Neuronal stem cell (in vitro differentiated cells): ENCODE measurements at regions not wholly inside any gene's neighbourhood (a gene's known extent, or its start where the extent isn't known, plus 50 kb on each side); places are given as distances from the start of the nearest gene placed in this dataset.
A peak's percentile ranks its signal among the peaks of the same experiment; 100 is the strongest.

Source experiments
- DNase-seq: peaks from one replicate; pipeline ENCODE4 v3.0.0-alpha.2; 2013; ENCODE audit warnings: low spot score
- H2AFZ ChIP-seq: one replicate; pipeline ENCODE4 v1.6.1; 2013; ENCODE audit warnings: mild to moderate bottlenecking, low read length, inconsistent platforms
- H2AK5ac ChIP-seq: 2 replicates; pipeline ENCODE4 v1.6.1; 2013; ENCODE audit warnings: low read depth, mild to moderate bottlenecking, inconsistent platforms, low read length, moderate library complexity, mixed read lengths
- H2BK120ac ChIP-seq: 2 replicates; pipeline ENCODE4 v1.6.1; 2013; ENCODE audit warnings: low read depth, mild to moderate bottlenecking, inconsistent platforms, low read length, moderate library complexity, mixed read lengths
- H2BK12ac ChIP-seq: one replicate; pipeline ENCODE4 v1.6.1; 2013; ENCODE audit warnings: low read length, inconsistent platforms
- H2BK15ac ChIP-seq: 2 replicates; pipeline ENCODE4 v1.6.1; 2013; ENCODE audit warnings: mild to moderate bottlenecking, low read length, inconsistent platforms, mixed read lengths
- H2BK5ac ChIP-seq: one replicate; pipeline ENCODE4 v1.6.1; 2013; ENCODE audit warnings: inconsistent platforms, mild to moderate bottlenecking, low read length, moderate library complexity
- H3K14ac ChIP-seq: one replicate; pipeline ENCODE4 v1.6.1; 2013; ENCODE audit warnings: low read length, inconsistent platforms
- H3K18ac ChIP-seq: 2 replicates; pipeline ENCODE4 v1.6.1; 2013; ENCODE audit warnings: low read length, inconsistent platforms
- H3K23ac ChIP-seq: 2 replicates; pipeline ENCODE4 v1.6.1; 2013; ENCODE audit warnings: low read depth, mild to moderate bottlenecking, mixed read lengths, low read length, inconsistent platforms; ENCODE audit not compliant: poor library complexity
- H3K27ac ChIP-seq: replicated peaks from 3 replicates; pipeline ENCODE4 v1.5.1; 2013; ENCODE audit warnings: low read length, inconsistent platforms
- H3K27me3 ChIP-seq, 3 experiments: 2 replicates each; pipeline ENCODE4 v1.6.1; 2013; ENCODE audit warnings: low read length in 3 of 3, mild to moderate bottlenecking in 2 of 3, inconsistent platforms in 1 of 3, low read depth in 1 of 3, mixed read lengths in 1 of 3, moderate library complexity in 1 of 3; ENCODE audit not compliant: control insufficient read depth in 3 of 3, insufficient read depth in 3 of 3
- H3K36me3 ChIP-seq, 2 donors: replicated peaks in 1 of 2; 2 replicates each; pipeline ENCODE4 v1.6.1; 2013; ENCODE audit warnings: low read length in 2 of 2; ENCODE audit not compliant: control insufficient read depth in 2 of 2, insufficient read depth in 2 of 2
- H3K4ac ChIP-seq: 2 replicates; pipeline ENCODE4 v1.6.1; 2013; ENCODE audit warnings: inconsistent platforms, mild to moderate bottlenecking, low read length, moderate library complexity
- H3K4me1 ChIP-seq, 2 donors: 1 replicate in 1 of 2; 2 replicates in 1 of 2; pipeline ENCODE4 v1.6.1; 2013; ENCODE audit warnings: low read length in 2 of 2, low read depth in 1 of 2; ENCODE audit not compliant: control insufficient read depth in 2 of 2, insufficient read depth in 1 of 2
- H3K4me2 ChIP-seq: one replicate; pipeline ENCODE4 v1.6.1; 2013; ENCODE audit warnings: mild to moderate bottlenecking, low read length, inconsistent platforms; ENCODE audit not compliant: insufficient read depth, poor library complexity, severe bottlenecking
- H3K4me3 ChIP-seq, 2 donors: 2 replicates each; pipeline ENCODE4 v1.5.1; 2013; ENCODE audit warnings: low read length in 2 of 2, mild to moderate bottlenecking in 2 of 2, inconsistent platforms in 1 of 2, moderate library complexity in 1 of 2
- H3K79me1 ChIP-seq: one replicate; pipeline ENCODE4 v1.6.1; 2013; ENCODE audit warnings: low read depth, mild to moderate bottlenecking, inconsistent platforms, low read length, moderate library complexity
- H3K9ac ChIP-seq: one replicate; pipeline ENCODE4 v1.6.1; 2013; ENCODE audit warnings: mild to moderate bottlenecking, low read depth, low read length, inconsistent platforms; ENCODE audit not compliant: poor library complexity
- H3K9me3 ChIP-seq, 2 donors: replicated peaks in 1 of 2; 2 replicates each; pipeline versions ENCODE3 to v1.6.1; 2013; ENCODE audit warnings: low read length in 2 of 2, mild to moderate bottlenecking in 2 of 2, inconsistent platforms in 1 of 2, low read depth in 1 of 2, mixed read lengths in 1 of 2, moderate library complexity in 1 of 2; ENCODE audit not compliant: control insufficient read depth in 2 of 2, insufficient read depth in 1 of 2
- H4K8ac ChIP-seq: one replicate; pipeline ENCODE4 v1.6.1; 2013; ENCODE audit warnings: low read depth, mild to moderate bottlenecking, inconsistent platforms, low read length, moderate library complexity
- H4K91ac ChIP-seq: one replicate; pipeline ENCODE4 v1.6.1; 2013; ENCODE audit warnings: low read length, low read depth, mild to moderate bottlenecking, inconsistent platforms; ENCODE audit not compliant: poor library complexity
- WGBS, 2 donors: extraction: QIAGEN DNeasy Blood & Tissue Kit; methylation state at CpG; one replicate each; pipeline ENCODE4 v1.1.7; 2013; ENCODE audit warnings: missing lambda C conversion rate in 2 of 2, mixed read lengths in 1 of 2; ENCODE audit not compliant: insufficient read length in 2 of 2, insufficient replicate concordance in 1 of 2; ENCODE audit errors: extremely low coverage in 2 of 2; 5-methylcytosine and 5-hydroxymethylcytosine counted together

GRCh38 chr1:218112862-218113261 lies 172.2 kb upstream of the RRP15 start:
- H3K9ac ChIP-seq = no peak overlapping the region
- no peak overlapping the region for H4K91ac ChIP-seq
- no peaks in the 10 kb centered on the region for H3K4me1 ChIP-seq
- H2BK15ac ChIP-seq = no peak overlapping the region
- no peak overlapping the region for H2BK5ac ChIP-seq
- no peak overlapping the region for H3K4me2 ChIP-seq
- H2BK120ac ChIP-seq = no peak overlapping the region
- no CpG with 5 or more reads among the region's 1 CpG for WGBS, 2 donors
- no peaks in the 10 kb centered on the region for H3K27me3 ChIP-seq
- H2BK12ac ChIP-seq = no peak overlapping the region
- H3K79me1 ChIP-seq = no peaks in the 10 kb centered on the region
- H3K36me3 ChIP-seq = no peaks in the 10 kb centered on the region
- no peaks in the 10 kb centered on the region for H3K9me3 ChIP-seq
- H3K27ac ChIP-seq = no peak overlapping the region
- DNase-seq = no peak
- no peak overlapping the region for H3K4me3 ChIP-seq
- no peak overlapping the region for H3K14ac ChIP-seq
- no peak overlapping the region for H4K8ac ChIP-seq
- H3K18ac ChIP-seq = no peak overlapping the region
- no peak overlapping the region for H2AFZ ChIP-seq
- H3K4ac ChIP-seq = no peak overlapping the region
- H2AK5ac ChIP-seq = no peak overlapping the region
- H3K23ac ChIP-seq = no peak overlapping the region

- WGBS, 2 donors = no CpG with 5 or more reads among the region's 4 CpGs
- H3K27ac ChIP-seq = no peak overlapping the region
- no peak for DNase-seq
These were observed 161.1 kb upstream of the RRP15 start for GRCh38 chr1:218123968-218124367.

GRCh38 chr1:218135371-218135770 lies 149.7 kb upstream of the RRP15 start:
- Histone ChIP-seq H3K4me3 (no peak overlapping the region), H3K27me3 (no peaks in the 10 kb centered on the region), H4K8ac (no peak overlapping the region), H3K14ac (no peak overlapping the region), H2BK15ac (no peak overlapping the region), H3K4ac (no peak overlapping the region), H3K4me2 (no peak overlapping the region), H2BK12ac (no peak overlapping the region), H2BK120ac (no peak overlapping the region), H3K18ac (no peak overlapping the region), H3K9me3 (no peaks in the 10 kb centered on the region), H2AK5ac (no peak overlapping the region), H3K27ac (no peak overlapping the region), H3K79me1 (no peaks in the 10 kb centered on the region), H3K36me3 (peaks cover 0 to 2% of the 10 kb centered on the region in 2 donors), H2AFZ (no peak overlapping the region), H3K23ac (no peak overlapping the region), H3K9ac (no peak overlapping the region), H4K91ac (no peak overlapping the region), H3K4me1 (peaks cover 0 to 4% of the 10 kb centered on the region in 2 donors), H2BK5ac (no peak overlapping the region)
- WGBS, 2 donors = no CpG with 5 or more reads among the region's 6 CpGs
- no peak for DNase-seq

More at GRCh38 chr1:218123968-218124367, 161.1 kb upstream of the RRP15 start:
- Histone ChIP-seq H2BK120ac (no peak overlapping the region), H2AFZ (no peak overlapping the region), H3K4ac (no peak overlapping the region), H3K36me3 (no peaks in the 10 kb centered on the region), H3K79me1 (no peaks in the 10 kb centered on the region), H2BK12ac (no peak overlapping the region), H3K9ac (no peak overlapping the region), H3K18ac (peak overlapping the region; percentile 5), H3K4me2 (no peak overlapping the region), H4K8ac (no peak overlapping the region), H3K4me3 (no peak overlapping the region), H3K14ac (no peak overlapping the region), H2BK5ac (no peak overlapping the region), H3K27me3 (no peaks in the 10 kb centered on the region), H4K91ac (no peak overlapping the region), H3K4me1 (no peaks in the 10 kb centered on the region), H2BK15ac (no peak overlapping the region), H3K9me3 (no peaks in the 10 kb centered on the region), H3K23ac (no peak overlapping the region), H2AK5ac (no peak overlapping the region)

GRCh38 chr1:218139761-218140160 lies 145.3 kb upstream of the RRP15 start:
- no peak for DNase-seq
- Histone ChIP-seq H3K14ac (no peak overlapping the region), H3K27ac (no peak overlapping the region), H3K4me1 (peaks cover 0 to 4% of the 10 kb centered on the region in 2 donors), H3K27me3 (no peaks in the 10 kb centered on the region), H4K8ac (no peak overlapping the region), H3K18ac (no peak overlapping the region), H2AK5ac (no peak overlapping the region), H3K9ac (no peak overlapping the region), H2BK120ac (no peak overlapping the region), H3K9me3 (no peaks in the 10 kb centered on the region), H2BK12ac (no peak overlapping the region), H2AFZ (no peak overlapping the region), H3K36me3 (no peaks in the 10 kb centered on the region), H3K4me2 (no peak overlapping the region), H3K4ac (no peak overlapping the region), H2BK15ac (no peak overlapping the region), H4K91ac (no peak overlapping the region), H3K79me1 (no peaks in the 10 kb centered on the region), H3K23ac (no peak overlapping the region), H2BK5ac (no peak overlapping the region), H3K4me3 (no peak overlapping the region)
- WGBS, 2 donors = no CpG with 5 or more reads among the region's 4 CpGs
